Pancreas (tissue), 10 donors: ENCODE measurements at regions not wholly inside any gene's neighbourhood (a gene's known extent, or its start where the extent isn't known, plus 50 kb on each side); places are given as distances from the start of the nearest gene placed in this dataset.

Experiments
- ATAC-seq, 4 donors: fragments of 200-7000 bp; cut with Tn5 transposase; one replicate each; pipeline versions ENCODE4 v1.8.0 to v1.9.1; 2020; ENCODE audit warnings: mild to moderate bottlenecking in 4 of 4, moderate library complexity in 4 of 4
- DNase-seq, 6 donors: peaks; one replicate each; pipeline ENCODE4 v3.0.0-alpha.2; 2020
- FAIRE-seq: peaks from 2 replicates; lab custom pipeline; 2012; peaks lifted over from hg19 to GRCh38; lab: Jason Lieb, UNC
- H3K27ac ChIP-seq, 4 donors: fragments of 200-600 bp; sonication (generic); 1 replicate in 3 of 4; 2 replicates in 1 of 4; pipeline versions ENCODE4 v1.5.0 to v1.8.0; 2020
- H3K27me3 ChIP-seq, 4 donors: fragments of 200-600 bp; one replicate each; pipeline ENCODE4 v1.8.0; 2021
- H3K36me3 ChIP-seq, 3 donors: fragments of 200-600 bp; sonication (generic) in 1 of 3; one replicate each; pipeline versions ENCODE4 v1.5.0 to v1.8.0; 2020 to 2021
- H3K4me1 ChIP-seq, 3 donors: fragments of 200-600 bp; one replicate each; pipeline ENCODE4 v1.8.0; 2021
- H3K4me3 ChIP-seq, 4 donors: fragments of 200-600 bp; sonication (generic) in 2 of 4; one replicate each; pipeline versions ENCODE4 v1.5.0 to v1.8.0; 2020 to 2021
- H3K9me3 ChIP-seq, 4 donors: fragments of 200-600 bp; one replicate each; pipeline ENCODE4 v1.8.0; 2021
- CTCF ChIP-seq, 4 donors: fragments of 200-600 bp; sonication (generic) in 3 of 4; IDR thresholded peaks; one replicate each; pipeline versions ENCODE4 v1.5.0 to v1.8.0; 2021; ENCODE audit warnings: antibody characterized with exemption in 4 of 4
- WGBS, 2 donors: extraction: QIAGEN DNeasy Blood & Tissue Kit; methylation state at CpG; one replicate each; pipeline ENCODE4 v1.1.7; 2013; 5-methylcytosine and 5-hydroxymethylcytosine counted together
- intact Hi-C, 3 donors: fragments of 100-400 bp; cut with DNase I; formaldehyde crosslinking; loops; one replicate each; pipeline versions ENCODE4 v1.11.1 to v1.14.2; 2022
- donor health status: healthy with polysubstance abuse.
- donor health status: DM: no; HTN: no; CAD: no; lungs with moderate emphysema.
- donor health status: DM: no; HTN: no; CAD: no.
- donor health status: control.
- donor health status: control.
- donor health status: Bipolar disorder and iron deficiency.
- donor health status: DM: yes; HTN: yes; CAD: no.
- donor health status: DM: no; HTN: no; CAD: no.
- donor health status: DM: no; HTN: no; CAD: no.
- donor health status: DM: yes; HTN: yes; CAD: no.

GRCh38 chr18:29012364-29012763 lies 835.4 kb upstream of the CDH2 start:
- H3K4me3 ChIP-seq, result no peak overlapping the region
- intact Hi-C loops, result no loop called here
- no peaks in the 10 kb centered on the region for H3K9me3 ChIP-seq
- ATAC-seq (no peak), FAIRE-seq (no peak), DNase-seq (no peak)
- no peaks in the 10 kb centered on the region for H3K4me1 ChIP-seq
- WGBS, 2 donors, result 58 to 73% methylated on average over 5 of the region's 5 CpGs
- H3K27me3 ChIP-seq, result no peaks in the 10 kb centered on the region
- H3K36me3 ChIP-seq, result no peaks in the 10 kb centered on the region
- TF ChIP-seq CTCF (IDR thresholded peaks at IDR 0.05), result no peak
- no peak overlapping the region for H3K27ac ChIP-seq

GRCh38 chr18:29009250-29009803 lies 832.4 kb upstream of the CDH2 start:
- no peak overlapping the region for H3K27ac ChIP-seq
- intact Hi-C loops, result no loop called here
- no peaks in the 10 kb centered on the region for H3K9me3 ChIP-seq
- no peak for ATAC-seq
- TF ChIP-seq CTCF (IDR thresholded peaks at IDR 0.05), result no peak
- H3K27me3 ChIP-seq, result no peaks in the 10 kb centered on the region
- no peak for FAIRE-seq
- no peaks in the 10 kb centered on the region for H3K36me3 ChIP-seq
- 55 to 64% methylated on average over 2 of the region's 2 CpGs for WGBS, 2 donors
- no peak for DNase-seq
- H3K4me1 ChIP-seq, result no peaks in the 10 kb centered on the region
- no peak overlapping the region for H3K4me3 ChIP-seq

GRCh38 chr18:29008809-29009208 lies 831.9 kb upstream of the CDH2 start:
- H3K27ac ChIP-seq, result no peak overlapping the region
- ATAC-seq, result no peak
- no peak for FAIRE-seq

GRCh38 chr18:29007986-29008654 lies 831.2 kb upstream of the CDH2 start:
- ATAC-seq (no peak), FAIRE-seq (no peak), DNase-seq (no peak)
- intact Hi-C loops, result no loop called here
- Histone ChIP-seq H3K4me1 (no peaks in the 10 kb centered on the region), H3K27me3 (no peaks in the 10 kb centered on the region), H3K4me3 (no peak overlapping the region), H3K9me3 (no peaks in the 10 kb centered on the region), H3K36me3 (no peaks in the 10 kb centered on the region), H3K27ac (no peak overlapping the region)
- TF ChIP-seq CTCF (IDR thresholded peaks at IDR 0.05), result no peak
- WGBS, 2 donors, result 48 to 58% methylated on average over 2 of the region's 2 CpGs

More at GRCh38 chr18:29008809-29009208, 831.9 kb upstream of the CDH2 start:
- WGBS, 2 donors, result 66 to 74% methylated on average over 1 of the region's 1 CpG
- no peak for DNase-seq
- H3K9me3 ChIP-seq, result no peaks in the 10 kb centered on the region
- no peaks in the 10 kb centered on the region for H3K36me3 ChIP-seq
- no peaks in the 10 kb centered on the region for H3K27me3 ChIP-seq
- H3K4me1 ChIP-seq, result no peaks in the 10 kb centered on the region
- TF ChIP-seq CTCF (IDR thresholded peaks at IDR 0.05), result no peak
- intact Hi-C loops, result no loop called here
- H3K4me3 ChIP-seq, result no peak overlapping the region

- WGBS, 2 donors, result 5 to 13% methylated on average over 1 of the region's 1 CpG
- Histone ChIP-seq H3K36me3 (no peaks in the 10 kb centered on the region), H3K4me1 (no peaks in the 10 kb centered on the region), H3K4me3 (no peak overlapping the region), H3K27ac (no peak overlapping the region), H3K9me3 (no peaks in the 10 kb centered on the region), H3K27me3 (no peaks in the 10 kb centered on the region)
- ATAC-seq, result no peak
- intact Hi-C loops, result no loop called here
- DNase-seq, result no peak
- no peak for FAIRE-seq
- TF ChIP-seq CTCF (IDR thresholded peaks at IDR 0.05), result no peak
These were observed 828.0 kb upstream of the CDH2 start for GRCh38 chr18:29004921-29005320.
